ENCODE measurements at regions not wholly inside any gene's neighbourhood (a gene's known extent, or its start where the extent isn't known, plus 50 kb on each side); places are given as distances from the start of the nearest gene placed in this dataset.
A peak's percentile ranks its signal among the peaks of the same experiment; 100 is the strongest.

DNA sequence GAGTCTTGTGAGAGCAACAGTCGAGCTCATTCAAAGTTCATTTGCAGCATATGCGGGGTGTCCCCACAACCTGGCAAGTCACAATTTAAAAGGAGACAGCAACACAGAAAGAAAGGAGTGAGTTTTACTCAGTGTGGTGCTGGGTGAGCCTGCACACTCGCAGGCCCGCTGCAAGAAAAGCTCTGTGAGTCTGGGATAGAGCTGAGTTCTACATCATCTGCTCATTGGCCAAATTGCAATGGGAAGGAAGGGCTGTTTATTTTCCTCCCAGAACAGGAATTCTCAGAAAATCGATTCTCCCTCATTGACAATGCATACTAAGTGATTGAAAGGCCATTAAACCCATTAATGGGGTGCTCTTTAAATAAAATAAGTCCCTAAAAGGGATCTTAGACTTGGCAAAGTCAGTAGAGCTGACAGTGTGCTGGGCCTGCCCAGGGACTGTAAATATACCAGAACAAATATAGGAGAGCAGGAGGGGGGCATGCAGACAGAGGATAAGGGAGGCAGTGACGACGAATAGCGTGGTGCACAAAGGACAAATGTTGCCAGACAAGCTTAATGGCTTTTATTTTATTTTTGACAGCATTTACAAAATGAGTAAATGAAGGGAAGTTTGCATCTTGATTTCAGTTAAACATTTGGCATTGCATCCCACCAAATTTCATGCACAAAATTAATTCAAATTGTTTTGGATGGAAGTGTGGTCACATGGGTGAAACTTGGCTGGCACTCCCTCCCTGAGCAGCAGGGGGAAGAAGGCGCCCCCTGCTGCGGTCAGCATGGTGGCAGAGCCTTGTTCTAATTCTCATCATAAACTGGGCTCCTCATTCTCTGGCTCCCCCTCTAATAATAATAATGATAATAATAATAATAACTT is 215.7 kb downstream of the SNX10 start:
- peaks cover 11% of the 10 kb centered on the region for H3K9me3 ChIP-seq (ENCODE audit: insufficient read depth, low read depth)
- no peak for DNase-seq
- POLR2A ChIA-PET (ENCODE audit: unreplicated experiment) = interaction anchor here (0.5 to 0.6 kb wide), 2 partner anchors 94 to 910 kb away, joined by 3 read pairs; no protein-coding TSS in a partner anchor
- no peaks in the 10 kb centered on the region for H3K27me3 ChIP-seq (ENCODE audit: insufficient read depth, low read depth)
- no peaks in the 10 kb centered on the region for H3K4me1 ChIP-seq (replicated peaks; ENCODE audit: insufficient read depth)
- no peak overlapping the region for H3K27ac ChIP-seq
- BruUV-seq (replicated peaks) = no TSS peak
- TF ChIP-seq, protein P1, sequence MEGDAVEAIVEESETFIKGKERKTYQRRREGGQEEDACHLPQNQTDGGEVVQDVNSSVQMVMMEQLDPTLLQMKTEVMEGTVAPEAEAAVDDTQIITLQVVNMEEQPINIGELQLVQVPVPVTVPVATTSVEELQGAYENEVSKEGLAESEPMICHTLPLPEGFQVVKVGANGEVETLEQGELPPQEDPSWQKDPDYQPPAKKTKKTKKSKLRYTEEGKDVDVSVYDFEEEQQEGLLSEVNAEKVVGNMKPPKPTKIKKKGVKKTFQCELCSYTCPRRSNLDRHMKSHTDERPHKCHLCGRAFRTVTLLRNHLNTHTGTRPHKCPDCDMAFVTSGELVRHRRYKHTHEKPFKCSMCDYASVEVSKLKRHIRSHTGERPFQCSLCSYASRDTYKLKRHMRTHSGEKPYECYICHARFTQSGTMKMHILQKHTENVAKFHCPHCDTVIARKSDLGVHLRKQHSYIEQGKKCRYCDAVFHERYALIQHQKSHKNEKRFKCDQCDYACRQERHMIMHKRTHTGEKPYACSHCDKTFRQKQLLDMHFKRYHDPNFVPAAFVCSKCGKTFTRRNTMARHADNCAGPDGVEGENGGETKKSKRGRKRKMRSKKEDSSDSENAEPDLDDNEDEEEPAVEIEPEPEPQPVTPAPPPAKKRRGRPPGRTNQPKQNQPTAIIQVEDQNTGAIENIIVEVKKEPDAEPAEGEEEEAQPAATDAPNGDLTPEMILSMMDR (conservative IDR thresholded peaks at IDR 0.05) = no peak
- TF ChIP-seq EZH2 (IDR thresholded peaks at IDR 0.05; ENCODE audit: low read depth) = no peak
- H3K9me2 ChIP-seq (ENCODE audit: insufficient read depth) = no peaks in the 10 kb centered on the region
- H3F3A ChIP-seq (ENCODE audit: insufficient read depth, low read depth) = no peaks in the 10 kb centered on the region
- CTCF ChIA-PET = no interaction called here
- H3K4me3 ChIP-seq = no peak overlapping the region
- H4K20me1 ChIP-seq (ENCODE audit: insufficient read depth) = no peaks in the 10 kb centered on the region
- intact Hi-C loops (cut with micrococcal nuclease; ENCODE audit: unreplicated experiment) = no loop called here
- H3K4me2 ChIP-seq = no peak overlapping the region
- H2AFZ ChIP-seq = no peak overlapping the region
- no peaks in the 10 kb centered on the region for H3K79me2 ChIP-seq (ENCODE audit: low read depth)
- H3K36me3 ChIP-seq (ENCODE audit: low read depth) = no peaks in the 10 kb centered on the region

DNA sequence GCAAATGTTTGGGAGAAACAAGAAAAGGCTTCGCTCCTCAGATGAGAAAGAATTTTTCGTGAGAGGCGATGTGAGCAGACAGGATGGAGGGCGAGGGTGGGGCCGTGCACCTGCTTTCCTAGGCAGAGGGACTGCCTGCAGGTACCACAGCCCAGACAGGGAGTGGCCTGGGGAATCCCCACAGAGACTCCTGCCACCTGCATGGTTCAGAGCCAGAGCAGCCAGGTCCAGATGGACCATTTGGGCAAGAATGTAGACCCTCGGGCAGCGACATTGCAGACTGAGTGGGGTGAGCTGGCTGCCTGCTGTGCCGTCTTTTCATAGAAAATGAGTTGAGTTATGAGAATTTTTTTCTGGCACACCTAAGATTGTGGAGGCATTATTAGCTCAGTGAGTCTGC is 216.8 kb downstream of the SNX10 start:
- Histone ChIP-seq H3K9me3 (ENCODE audit: insufficient read depth, low read depth) (peaks cover 11% of the 10 kb centered on the region), H3K9me2 (ENCODE audit: insufficient read depth) (no peaks in the 10 kb centered on the region), H3K27me3 (ENCODE audit: insufficient read depth, low read depth) (no peaks in the 10 kb centered on the region), H3K36me3 (ENCODE audit: low read depth) (no peaks in the 10 kb centered on the region), H3K79me2 (ENCODE audit: low read depth) (no peaks in the 10 kb centered on the region), H2AFZ (no peak overlapping the region), H3K4me1 (replicated peaks; ENCODE audit: insufficient read depth) (peaks cover under 1% of the 10 kb centered on the region), H3F3A (ENCODE audit: insufficient read depth, low read depth) (no peaks in the 10 kb centered on the region; the same call in 1 of the 2 replicates), H3K4me2 (no peak overlapping the region), H3K4me3 (no peak overlapping the region), H4K20me1 (ENCODE audit: insufficient read depth) (no peaks in the 10 kb centered on the region), H3K27ac (no peak overlapping the region)
- ChIA-PET CTCF (no interaction called here), POLR2A (ENCODE audit: unreplicated experiment) (interaction anchor here (0.6 kb wide), 1 partner anchor 1098 kb away, joined by 4 read pairs; no protein-coding TSS in a partner anchor)
- peak in 1 of 2 experiments; percentile 41 for DNase-seq
- no TSS peak for BruUV-seq (replicated peaks)
- TF ChIP-seq EZH2 (IDR thresholded peaks at IDR 0.05; ENCODE audit: low read depth) = no peak
- TF ChIP-seq, protein P1 (conservative IDR thresholded peaks at IDR 0.05) = no peak
- intact Hi-C loops (cut with micrococcal nuclease; ENCODE audit: unreplicated experiment) = no loop called here

DNA sequence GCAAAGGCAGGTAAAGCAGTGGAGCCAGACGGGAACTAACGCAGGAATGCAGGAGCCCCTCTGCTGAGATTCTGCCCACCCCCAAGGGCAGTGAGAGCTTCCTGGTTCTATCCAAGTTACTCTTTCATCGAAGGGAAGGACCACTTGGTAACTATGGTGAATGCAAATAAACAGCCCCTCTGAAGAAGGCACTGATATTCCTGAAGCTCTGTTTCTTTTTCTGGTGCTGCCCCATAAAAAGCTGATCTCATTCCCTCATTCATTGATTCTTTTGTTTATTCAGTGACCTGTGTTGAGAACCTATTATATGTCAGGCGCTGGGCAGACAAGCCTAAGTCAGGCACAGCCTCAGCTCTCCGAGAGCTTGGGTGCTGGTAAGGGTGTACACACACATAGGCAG is 217.3 kb downstream of the SNX10 start:
- no peak for TF ChIP-seq EZH2 (IDR thresholded peaks at IDR 0.05; ENCODE audit: low read depth)
- TF ChIP-seq, protein P1 (conservative IDR thresholded peaks at IDR 0.05) = no peak
- peaks cover 4% of the 10 kb centered on the region; the same call in 1 of the 2 replicates for H3F3A ChIP-seq (ENCODE audit: insufficient read depth, low read depth)
- no peak overlapping the region for H3K27ac ChIP-seq
- H3K27me3 ChIP-seq (ENCODE audit: insufficient read depth, low read depth) = no peaks in the 10 kb centered on the region
- BruUV-seq (replicated peaks) = no TSS peak
- ChIA-PET CTCF (no interaction called here), POLR2A (ENCODE audit: unreplicated experiment) (interaction anchor here (0.6 kb wide), 1 partner anchor 1097 kb away, joined by 4 read pairs; no protein-coding TSS in a partner anchor)
- H3K9me3 ChIP-seq (ENCODE audit: insufficient read depth, low read depth) = peaks cover 11% of the 10 kb centered on the region
- H3K4me3 ChIP-seq = no peak overlapping the region
- no peak overlapping the region for H3K4me2 ChIP-seq
- H3K4me1 ChIP-seq (replicated peaks; ENCODE audit: insufficient read depth) = peaks cover 5% of the 10 kb centered on the region
- intact Hi-C loops (cut with micrococcal nuclease; ENCODE audit: unreplicated experiment) = no loop called here
- H2AFZ ChIP-seq = no peak overlapping the region
- no peak for DNase-seq
- no peaks in the 10 kb centered on the region for H3K79me2 ChIP-seq (ENCODE audit: low read depth)
- no peaks in the 10 kb centered on the region for H3K9me2 ChIP-seq (ENCODE audit: insufficient read depth)
- H4K20me1 ChIP-seq (ENCODE audit: insufficient read depth) = no peaks in the 10 kb centered on the region
- no peaks in the 10 kb centered on the region for H3K36me3 ChIP-seq (ENCODE audit: low read depth)
